Choroid plexus epithelial cell (primary cell): ENCODE measurements at regions not wholly inside any gene's neighbourhood (a gene's known extent, or its start where the extent isn't known, plus 50 kb on each side); places are given as distances from the start of the nearest gene placed in this dataset.

ENCODE experiments used
- DNase-seq: peaks from one replicate; pipeline ENCODE4 v3.0.0-alpha.2; 2010; ENCODE audit warnings: low read depth
- H3K4me3 ChIP-seq: 2 replicates; pipeline ENCODE4 v1.5.1; 2011; ENCODE audit warnings: low read depth, mild to moderate bottlenecking, control low read depth, low read length, moderate library complexity
- TF ChIP-seq, protein P1 (sequence below): conservative IDR thresholded peaks from 2 replicates; pipeline ENCODE4 v1.5.1; 2011; ENCODE audit warnings: low read depth, mild to moderate bottlenecking, control low read depth, inconsistent platforms, low read length, moderate library complexity

DNA sequence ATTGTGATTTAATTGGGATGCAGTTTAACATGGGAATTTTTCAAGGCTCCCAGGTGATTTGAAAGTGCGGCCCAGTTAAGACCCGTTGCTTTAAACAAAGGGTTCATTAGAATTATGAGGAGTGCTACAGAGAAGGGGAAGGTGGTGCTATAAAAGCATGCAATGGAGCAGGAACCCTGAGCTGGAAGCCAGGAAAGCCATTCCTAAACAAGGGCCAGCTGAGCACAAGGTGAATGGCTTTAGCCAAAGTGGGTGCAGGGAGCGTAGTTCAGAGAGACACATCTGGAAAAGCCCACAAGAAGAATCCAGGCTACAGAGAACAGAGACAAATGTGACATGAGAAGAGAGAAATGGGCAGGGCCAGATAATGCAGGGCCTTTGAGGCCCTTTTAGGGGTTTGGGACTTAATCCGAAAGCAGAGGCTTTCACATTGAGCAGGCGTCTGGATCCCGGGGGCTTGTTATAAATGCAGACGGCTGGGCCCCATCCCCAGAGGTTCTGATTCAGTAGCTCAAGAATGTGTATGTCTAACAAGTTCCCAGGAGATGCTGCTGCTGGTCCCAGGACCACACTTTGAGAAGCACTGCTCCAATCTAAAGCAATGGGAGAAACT is 138.1 kb upstream of the WWC1 start:
- H3K4me3 ChIP-seq: no peak overlapping the region
- TF ChIP-seq, protein P1, sequence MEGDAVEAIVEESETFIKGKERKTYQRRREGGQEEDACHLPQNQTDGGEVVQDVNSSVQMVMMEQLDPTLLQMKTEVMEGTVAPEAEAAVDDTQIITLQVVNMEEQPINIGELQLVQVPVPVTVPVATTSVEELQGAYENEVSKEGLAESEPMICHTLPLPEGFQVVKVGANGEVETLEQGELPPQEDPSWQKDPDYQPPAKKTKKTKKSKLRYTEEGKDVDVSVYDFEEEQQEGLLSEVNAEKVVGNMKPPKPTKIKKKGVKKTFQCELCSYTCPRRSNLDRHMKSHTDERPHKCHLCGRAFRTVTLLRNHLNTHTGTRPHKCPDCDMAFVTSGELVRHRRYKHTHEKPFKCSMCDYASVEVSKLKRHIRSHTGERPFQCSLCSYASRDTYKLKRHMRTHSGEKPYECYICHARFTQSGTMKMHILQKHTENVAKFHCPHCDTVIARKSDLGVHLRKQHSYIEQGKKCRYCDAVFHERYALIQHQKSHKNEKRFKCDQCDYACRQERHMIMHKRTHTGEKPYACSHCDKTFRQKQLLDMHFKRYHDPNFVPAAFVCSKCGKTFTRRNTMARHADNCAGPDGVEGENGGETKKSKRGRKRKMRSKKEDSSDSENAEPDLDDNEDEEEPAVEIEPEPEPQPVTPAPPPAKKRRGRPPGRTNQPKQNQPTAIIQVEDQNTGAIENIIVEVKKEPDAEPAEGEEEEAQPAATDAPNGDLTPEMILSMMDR: no peak
- DNase-seq: no peak

DNA sequence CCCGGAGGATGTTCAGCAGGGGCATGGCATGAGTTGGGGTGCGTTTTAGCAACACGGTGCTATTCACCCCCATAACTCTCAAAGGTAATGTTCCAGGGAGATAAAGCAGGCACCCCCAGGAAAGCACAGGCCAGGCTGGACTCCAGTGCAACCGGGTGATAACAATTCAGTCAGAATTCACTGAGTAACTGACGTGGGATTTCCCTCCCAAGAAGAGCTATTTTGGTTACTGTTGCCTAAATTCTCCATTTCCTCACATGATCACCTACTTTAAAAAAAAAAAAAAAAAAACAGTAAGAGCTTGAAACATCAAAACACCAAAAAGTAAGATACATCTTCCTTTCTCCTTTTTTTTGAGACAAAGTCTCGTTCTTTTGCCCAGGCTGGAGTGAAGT is 137.6 kb upstream of the WWC1 start:
- H3K4me3 ChIP-seq: no peak overlapping the region
- TF ChIP-seq, protein P1: no peak
- DNase-seq: no peak

DNA sequence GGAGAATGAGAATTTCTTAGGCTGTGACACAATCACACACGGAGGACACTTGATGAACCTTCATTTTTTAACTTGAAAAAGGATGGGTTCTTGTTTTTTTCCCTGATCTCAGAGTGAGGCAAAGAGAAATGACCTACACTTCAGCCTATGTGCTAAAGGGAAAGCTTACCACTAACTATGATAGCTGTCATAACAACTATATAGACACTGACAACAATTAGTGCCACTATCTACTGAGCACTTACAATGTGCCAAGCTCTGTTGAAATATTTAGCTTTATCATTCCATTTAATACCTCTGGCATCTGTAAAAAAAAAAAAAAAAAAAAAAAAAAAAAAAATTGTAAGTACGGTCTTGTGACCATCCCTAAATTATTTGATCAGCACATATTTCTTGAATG is 135.9 kb upstream of the WWC1 start:
- TF ChIP-seq, protein P1: no peak
- H3K4me3 ChIP-seq: no peak overlapping the region
- no peak for DNase-seq

DNA sequence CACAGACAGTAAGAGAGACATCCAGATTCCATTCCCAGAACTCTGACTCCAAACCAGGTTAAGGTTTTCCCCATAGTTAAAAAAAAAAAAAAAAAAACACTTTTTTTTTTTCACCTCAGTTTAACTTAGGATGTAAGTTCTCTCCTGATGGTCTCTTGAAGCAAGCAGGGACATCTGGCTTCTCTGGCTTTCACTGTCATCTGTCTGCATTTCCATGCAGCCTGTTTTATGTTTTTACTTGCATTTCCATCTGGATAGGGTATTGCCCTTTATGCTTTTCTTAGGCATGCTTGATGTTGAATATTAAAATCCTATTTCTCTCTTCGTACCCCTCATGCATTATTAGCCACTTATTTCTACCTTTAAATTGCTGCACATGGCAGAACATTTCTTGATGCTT is 135.3 kb upstream of the WWC1 start:
- TF ChIP-seq, protein P1: no peak
- no peak overlapping the region for H3K4me3 ChIP-seq
- no peak for DNase-seq

DNA sequence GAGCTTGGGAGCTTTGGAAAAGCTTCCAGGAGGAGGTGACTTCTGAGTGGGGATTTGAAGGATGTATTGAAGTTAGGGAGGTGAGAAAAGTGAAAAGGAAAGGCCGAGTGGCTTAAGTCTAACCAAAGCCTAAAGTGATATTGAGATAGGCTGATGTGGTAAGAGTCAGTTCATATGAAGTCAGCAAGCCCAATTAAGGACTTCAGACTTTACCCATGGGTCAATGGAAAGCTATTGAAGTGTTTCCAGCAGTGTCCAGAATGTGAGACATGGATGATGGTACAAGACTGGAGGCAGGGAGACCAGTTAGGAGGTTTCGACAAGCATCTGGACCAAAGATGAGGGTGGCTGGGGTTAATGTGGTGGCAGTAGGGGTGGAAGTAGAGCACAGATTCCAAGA is 134.3 kb upstream of the WWC1 start:
- TF ChIP-seq, protein P1: no peak
- no peak for DNase-seq
- H3K4me3 ChIP-seq: no peak overlapping the region

DNA sequence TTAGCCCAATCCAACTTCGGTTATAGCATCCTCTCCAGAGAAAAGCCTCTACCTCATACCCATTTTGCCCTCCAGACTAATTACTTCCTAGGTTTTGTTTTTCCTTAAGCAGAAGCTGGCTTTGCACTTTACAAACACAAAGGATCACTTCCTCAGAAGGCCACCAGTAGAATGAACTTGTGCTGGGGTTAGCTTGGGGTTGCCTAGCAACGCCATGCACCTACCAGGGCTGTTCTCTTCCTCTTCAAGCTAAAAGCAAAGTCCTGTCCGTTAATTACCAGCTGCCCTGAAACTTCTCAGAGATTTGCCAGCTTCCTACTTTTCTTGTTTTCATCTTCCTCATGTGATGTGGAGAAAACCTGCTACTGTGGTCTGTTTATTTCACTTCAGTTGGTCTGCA is 132.0 kb upstream of the WWC1 start:
- no peak overlapping the region for H3K4me3 ChIP-seq
- TF ChIP-seq, protein P1: no peak
- no peak for DNase-seq

DNA sequence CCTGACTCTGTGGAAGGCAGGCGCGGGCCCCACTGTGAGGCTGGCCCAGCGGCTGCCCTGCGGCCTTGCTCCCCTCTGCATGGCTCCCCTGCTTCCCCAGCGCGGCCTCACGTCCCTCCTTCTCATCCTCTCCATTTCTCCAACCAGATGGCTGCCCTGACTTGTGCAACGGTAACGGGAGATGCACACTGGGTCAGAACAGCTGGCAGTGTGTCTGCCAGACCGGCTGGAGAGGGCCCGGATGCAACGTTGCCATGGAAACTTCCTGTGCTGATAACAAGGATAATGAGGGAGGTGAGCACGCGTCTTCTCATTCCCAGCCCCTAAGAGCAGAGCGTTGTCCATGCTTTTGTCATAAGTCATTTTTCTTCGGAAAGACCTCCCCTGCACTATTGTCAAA is 129.0 kb upstream of the WWC1 start:
- H3K4me3 ChIP-seq: no peak overlapping the region
- DNase-seq: no peak
- TF ChIP-seq, protein P1: no peak
